ENCODE measurements at regions not wholly inside any gene's neighbourhood (a gene's known extent, or its start where the extent isn't known, plus 50 kb on each side); places are given as distances from the start of the nearest gene placed in this dataset.

GRCh38 chr5:12323637-12324229 lies 419.5 kb upstream of the CTNND2 start:
- DNase-seq: no peak

DNA sequence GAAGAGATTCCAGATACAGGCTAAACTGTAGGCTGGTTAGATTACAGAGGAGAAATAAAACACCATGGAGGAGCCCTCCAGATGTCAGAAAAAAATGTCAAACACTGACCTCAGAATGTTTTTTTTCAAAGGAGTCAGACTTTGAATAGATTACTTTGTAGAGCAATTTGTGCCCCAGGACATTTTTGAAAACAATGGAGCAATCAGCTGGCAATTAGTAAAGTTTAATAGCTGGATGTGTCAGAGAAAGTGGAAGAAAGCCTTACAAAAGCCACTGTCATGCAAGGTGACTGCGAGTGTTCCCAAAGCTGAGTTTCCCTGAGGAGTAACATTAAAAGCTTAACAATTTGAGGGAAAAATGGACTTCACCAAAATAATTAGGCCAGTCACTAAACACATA lies 417.8 kb upstream of the CTNND2 start:
- DNase-seq: no peak

- DNase-seq: no peak
These were observed 416.1 kb upstream of the CTNND2 start for GRCh38 chr5:12320331-12320730.

- DNase-seq: no peak
These were observed 412.6 kb upstream of the CTNND2 start for GRCh38 chr5:12316812-12317211.

DNA sequence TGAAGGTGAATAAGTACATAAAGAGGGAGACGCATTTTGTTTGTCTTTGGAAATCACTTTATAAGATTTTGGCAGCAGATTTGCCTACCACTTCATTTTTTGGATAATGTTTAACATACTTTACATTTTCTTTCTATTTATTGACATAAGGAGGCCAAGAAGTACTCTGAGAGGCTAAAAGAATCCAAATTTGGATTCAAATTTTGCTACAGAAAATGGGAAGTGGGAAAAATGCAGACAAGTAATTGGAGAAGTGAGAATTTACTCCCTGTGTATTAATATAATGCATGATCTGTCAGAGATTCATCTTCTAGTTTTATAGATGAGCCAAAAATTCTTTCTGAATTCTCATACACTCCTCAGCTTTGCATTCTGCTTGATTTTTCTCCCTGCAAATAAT lies 411.2 kb upstream of the CTNND2 start:
- DNase-seq: no peak

DNA sequence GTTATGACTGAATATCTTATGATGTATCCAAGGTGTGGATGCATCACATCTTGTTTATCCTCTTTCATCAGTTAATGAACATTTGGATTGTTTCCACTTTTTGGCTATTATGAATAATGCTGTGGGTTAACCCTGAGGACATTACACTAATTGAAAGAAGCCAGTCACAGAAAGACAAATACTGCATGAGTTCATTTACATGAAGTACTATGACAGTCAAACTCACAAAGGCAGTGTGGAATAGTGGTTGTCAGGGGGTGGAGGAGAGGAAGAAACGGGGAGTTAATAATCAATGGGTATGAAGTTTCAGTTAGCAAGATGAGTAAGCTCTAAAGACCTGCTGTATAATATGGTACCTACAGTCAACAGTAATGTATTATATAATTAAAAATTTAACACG lies 409.4 kb upstream of the CTNND2 start:
- no peak for DNase-seq

GRCh38 chr5:12312343-12312742 lies 408.1 kb upstream of the CTNND2 start:
- DNase-seq: no peak

DNA sequence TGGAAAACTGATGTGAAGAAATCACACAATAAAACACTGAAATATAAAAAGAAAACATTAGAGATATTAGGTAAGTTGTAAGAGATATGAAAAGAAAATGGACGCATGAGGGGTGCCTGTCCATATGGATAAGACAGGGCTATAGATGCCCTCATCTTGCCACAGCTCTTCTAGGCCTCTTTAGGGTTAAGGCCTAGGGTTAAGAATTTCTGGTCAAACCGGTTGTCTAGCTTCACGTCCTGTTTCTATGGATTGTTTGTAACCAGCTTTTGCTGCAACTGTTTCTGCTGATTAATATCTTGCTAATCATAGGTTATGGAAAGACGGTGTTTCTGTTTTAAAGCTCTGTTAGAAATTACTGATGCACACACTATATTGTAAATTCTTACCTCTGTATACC lies 389.9 kb upstream of the CTNND2 start:
- no peak for DNase-seq

DNA sequence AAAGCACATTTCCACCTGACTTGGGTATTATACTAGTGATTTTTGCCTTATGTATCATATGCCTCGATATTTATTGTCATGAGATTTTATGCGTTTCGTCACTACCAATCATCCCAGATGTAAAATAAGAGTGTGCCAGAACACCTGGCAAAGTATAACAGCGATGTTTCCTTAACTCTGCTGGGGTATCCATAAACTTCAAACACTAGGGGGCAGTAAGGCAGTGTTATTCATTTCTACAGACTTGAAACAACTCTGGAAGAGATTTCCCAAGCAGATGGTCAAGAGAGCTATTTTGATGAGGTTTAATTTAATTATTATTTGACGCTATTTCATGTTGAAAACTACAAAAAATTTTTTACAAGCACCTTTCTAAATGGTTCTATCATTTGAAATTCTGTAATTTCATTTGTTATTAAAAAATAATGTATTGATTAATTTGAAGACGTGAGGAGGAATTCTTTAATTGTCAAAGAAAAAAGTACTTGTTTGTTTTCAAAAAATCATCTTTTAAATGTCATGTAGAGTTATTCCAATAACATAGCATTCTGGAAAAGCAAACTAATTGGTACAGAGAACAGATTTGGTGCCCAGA lies 388.5 kb upstream of the CTNND2 start:
- no peak for DNase-seq

DNA sequence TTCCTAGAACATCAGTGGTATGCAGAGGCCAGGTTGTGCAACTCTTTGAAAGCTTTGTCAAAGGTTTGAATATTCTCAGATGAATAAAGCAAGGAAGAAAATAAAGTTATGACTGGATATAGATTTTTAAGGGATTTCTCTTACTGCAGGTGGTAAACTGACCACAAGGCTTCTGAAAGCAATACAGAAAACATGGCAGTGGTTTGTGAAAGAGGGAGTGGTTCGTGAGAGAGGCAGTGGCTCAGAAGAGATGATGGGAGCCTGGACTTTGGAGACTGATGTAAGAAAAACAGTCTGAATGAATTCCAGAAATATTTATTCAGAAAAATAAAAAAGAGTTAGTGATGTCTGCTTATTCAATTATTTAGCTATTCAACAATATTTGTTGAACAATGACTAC lies 380.4 kb upstream of the CTNND2 start:
- DNase-seq: no peak

GRCh38 chr5:12277504-12278192 lies 373.4 kb upstream of the CTNND2 start:
- no peak for DNase-seq

GRCh38 chr5:12274236-12274635 lies 370.0 kb upstream of the CTNND2 start:
- DNase-seq: no peak

DNA sequence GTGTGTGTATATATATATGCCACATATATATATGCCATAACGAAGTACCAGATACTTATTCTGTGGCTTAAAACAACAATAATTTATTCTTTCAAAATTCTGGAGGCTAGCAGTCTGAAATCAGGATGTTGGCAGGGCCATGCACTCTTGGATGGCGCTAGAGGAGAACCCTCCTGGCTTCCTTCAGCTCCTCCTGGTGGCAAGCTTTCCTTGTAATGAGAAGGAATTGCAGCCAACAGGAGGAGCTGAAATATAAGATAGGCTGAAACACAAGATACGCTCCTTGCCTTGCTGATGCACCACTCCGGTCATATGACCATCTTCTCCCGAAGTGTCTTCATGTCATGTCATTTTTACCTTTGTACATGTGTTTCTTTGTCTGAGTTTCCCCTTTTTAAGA lies 368.1 kb upstream of the CTNND2 start:
- DNase-seq: no peak

GRCh38 chr5:12270914-12271313 lies 366.7 kb upstream of the CTNND2 start:
- DNase-seq: no peak

GRCh38 chr5:12269164-12269563 lies 364.9 kb upstream of the CTNND2 start:
- DNase-seq: no peak

DNA sequence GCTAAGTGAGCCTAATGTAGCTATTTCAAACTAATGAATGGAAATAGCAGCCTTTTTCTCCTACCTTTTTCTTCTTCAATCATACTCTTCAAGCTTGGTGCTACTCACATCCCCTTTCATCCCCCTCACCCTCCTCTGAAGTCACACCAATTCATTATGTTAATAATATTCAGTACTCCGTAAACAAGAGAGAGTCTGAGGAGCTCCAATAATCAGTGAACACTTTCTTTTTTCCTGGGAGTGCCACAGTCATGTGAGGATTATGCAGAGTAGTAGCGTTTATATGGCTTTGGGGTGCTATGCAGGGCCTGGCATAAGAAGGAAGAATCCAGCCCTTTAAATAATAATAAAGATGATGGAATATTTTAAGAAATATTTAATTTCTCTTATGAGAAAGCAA lies 354.3 kb upstream of the CTNND2 start:
- DNase-seq: no peak

DNA sequence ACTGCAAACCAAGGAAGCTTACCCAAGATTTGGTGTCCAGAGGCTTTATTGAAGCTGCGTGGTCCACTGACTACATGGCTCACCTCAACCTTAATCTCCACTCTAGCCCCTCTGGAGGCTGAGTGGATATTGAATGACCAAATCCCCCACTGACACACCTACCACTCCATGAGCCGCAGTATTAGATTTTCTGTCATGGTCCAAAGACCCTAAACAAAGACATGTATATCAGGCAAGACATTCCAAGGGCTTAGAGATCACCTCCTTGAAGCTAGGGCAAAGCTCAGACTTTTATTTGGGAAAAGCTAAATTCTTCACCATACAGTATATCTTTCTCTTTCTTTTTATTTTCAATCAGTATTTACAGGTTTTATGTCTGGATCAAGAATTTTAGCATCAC lies 346.2 kb upstream of the CTNND2 start:
- no peak for DNase-seq

- no peak for DNase-seq
These were observed 344.6 kb upstream of the CTNND2 start for GRCh38 chr5:12248831-12249230.

GRCh38 chr5:12246036-12246435 lies 341.8 kb upstream of the CTNND2 start:
- DNase-seq: no peak

GRCh38 chr5:12245429-12245828 lies 341.2 kb upstream of the CTNND2 start:
- peak; percentile 1 for DNase-seq

- peak; percentile 4 for DNase-seq
These were observed 339.0 kb upstream of the CTNND2 start for GRCh38 chr5:12242950-12243888.

GRCh38 chr5:12237837-12238575 lies 333.8 kb upstream of the CTNND2 start:
- no peak for DNase-seq

GRCh38 chr5:12230659-12231058 lies 326.4 kb upstream of the CTNND2 start:
- no peak for DNase-seq

All from fibroblast of skin of scalp (primary cell).